T-cell (primary cell): ENCODE measurements at regions not wholly inside any gene's neighbourhood (a gene's known extent, or its start where the extent isn't known, plus 50 kb on each side); places are given as distances from the start of the nearest gene placed in this dataset.

Experiments used
- ATAC-seq, 4 experiments: fragments of 200-7000 bp in 3 of 4; fragments of 150-1000 bp in 1 of 4; cut with Tn5 transposase; replicated peaks in 1 of 4; 1 replicate in 3 of 4; 2 replicates in 1 of 4; pipeline ENCODE4 v1.10.0; 2021; ENCODE audit warnings: moderate library complexity in 3 of 4, mild to moderate bottlenecking in 2 of 4, moderate number of reproducible peaks in 1 of 4
- CTCF ChIA-PET, 2 donors: fragments of 300-600 bp; sonication (Branson Sonifier 250); formaldehyde crosslinking; loops; one replicate each; lab custom pipeline; 2022; ENCODE audit warnings: antibody characterized with exemption in 2 of 2; lab: Charles Lee
- POLR2A ChIA-PET, 2 donors: fragments of 300-600 bp; sonication (Branson Sonifier 250); formaldehyde crosslinking; loops; one replicate each; lab custom pipeline; 2022; ENCODE audit warnings: antibody characterized with exemption in 2 of 2; lab: Charles Lee
- DNase-seq, 35 experiments: peaks; one replicate each; pipeline versions ENCODE4 v3.0.0 to v3.0.0-alpha.2; 2013 to 2023
- H3K27ac ChIP-seq: one replicate; pipeline ENCODE4 v1.5.1; 2013; ENCODE audit warnings: low read length
- H3K27me3 ChIP-seq, 2 experiments: replicated peaks in 1 of 2; 1 replicate in 1 of 2; 2 replicates in 1 of 2; pipeline versions ENCODE4 v1.6.1 to v1.7.0; 2013; ENCODE audit warnings: low read length in 1 of 2, mixed read lengths in 1 of 2; ENCODE audit not compliant: control insufficient read depth in 2 of 2, insufficient read depth in 2 of 2; ENCODE audit errors: extremely low read depth in 1 of 2
- H3K36me3 ChIP-seq, 2 donors: 1 replicate in 1 of 2; 2 replicates in 1 of 2; pipeline versions ENCODE4 v1.6.1 to v1.7.0; 2013; ENCODE audit warnings: low read length in 1 of 2; ENCODE audit not compliant: control insufficient read depth in 2 of 2, insufficient read depth in 1 of 2; ENCODE audit errors: extremely low read depth in 1 of 2
- H3K4me1 ChIP-seq, 2 experiments: 1 replicate in 1 of 2; 2 replicates in 1 of 2; pipeline versions ENCODE4 v1.6.1 to v1.7.0; 2013; ENCODE audit warnings: low read length in 2 of 2, mixed read lengths in 1 of 2; ENCODE audit not compliant: insufficient read depth in 2 of 2, control insufficient read depth in 1 of 2; ENCODE audit errors: extremely low read depth in 1 of 2
- H3K4me3 ChIP-seq, 2 donors: 1 replicate in 1 of 2; 2 replicates in 1 of 2; pipeline versions ENCODE4 v1.5.1 to v1.7.0; 2013; ENCODE audit warnings: mild to moderate bottlenecking in 2 of 2, low read length in 1 of 2, moderate library complexity in 1 of 2; ENCODE audit not compliant: control insufficient read depth in 1 of 2; ENCODE audit errors: extremely low read depth in 1 of 2
- H3K9me3 ChIP-seq: 2 replicates; pipeline ENCODE4 v1.7.0; 2013
- H3K27ac Mint-ChIP-seq, 2 donors: one replicate each; pipeline ENCODE4 v1.8.0; 2020 to 2021; ENCODE audit warnings: mild to moderate bottlenecking in 2 of 2, mixed read lengths in 2 of 2
- H3K27me3 Mint-ChIP-seq, 2 donors: one replicate each; pipeline ENCODE4 v1.8.0; 2021 to 2022; ENCODE audit warnings: mixed read lengths in 2 of 2
- H3K36me3 Mint-ChIP-seq: one replicate; pipeline ENCODE4 v1.8.0; 2021; ENCODE audit warnings: mixed read lengths
- H3K4me1 Mint-ChIP-seq, 3 donors: one replicate each; pipeline ENCODE4 v1.8.0; 2020 to 2022; ENCODE audit warnings: mixed read lengths in 3 of 3, mild to moderate bottlenecking in 1 of 3
- H3K4me3 Mint-ChIP-seq, 3 donors: one replicate each; pipeline ENCODE4 v1.8.0; 2020 to 2022; ENCODE audit warnings: mild to moderate bottlenecking in 3 of 3, mixed read lengths in 3 of 3, moderate library complexity in 3 of 3
- H3K9me3 Mint-ChIP-seq, 3 donors: one replicate each; pipeline ENCODE4 v1.8.0; 2020 to 2022; ENCODE audit warnings: mixed read lengths in 3 of 3
- WGBS: methylation state at CpG from one replicate; pipeline ENCODE4 v1.1.5; 2013; ENCODE audit warnings: missing lambda C conversion rate; ENCODE audit not compliant: insufficient coverage; 5-methylcytosine and 5-hydroxymethylcytosine counted together

DNA sequence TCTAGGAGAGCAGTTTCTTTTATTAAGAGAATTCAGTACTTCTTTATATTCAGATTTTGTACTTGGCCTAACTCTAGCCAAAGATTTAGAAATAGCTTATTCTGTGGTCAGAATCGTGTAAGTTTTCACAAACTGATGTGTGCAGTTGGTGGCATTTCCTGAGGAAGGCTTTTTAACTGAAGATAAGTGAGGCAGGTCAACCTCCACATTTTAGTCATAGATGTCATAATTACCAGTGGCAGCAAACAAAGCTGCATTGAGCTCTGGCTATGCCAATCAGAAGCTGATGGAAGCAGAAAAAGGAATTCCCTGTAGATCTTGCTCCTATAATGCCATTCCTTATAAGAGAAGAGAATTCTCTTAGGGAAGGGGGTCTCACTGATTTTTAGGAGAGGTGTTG is 141.3 kb upstream of the SP8 start:
- H3K27me3 ChIP-seq, result no peaks in the 10 kb centered on the region
- peaks cover 0 to 8% (median 7%) of the 10 kb centered on the region in 3 donors for H3K9me3 Mint-ChIP-seq
- H3K27ac ChIP-seq, result no peak overlapping the region
- no peaks in the 10 kb centered on the region for H3K4me1 ChIP-seq
- ChIA-PET CTCF (no interaction called here), POLR2A (no interaction called here)
- H3K27me3 Mint-ChIP-seq, result peaks cover 0 to 7% of the 10 kb centered on the region in 2 donors
- H3K9me3 ChIP-seq, result no peaks in the 10 kb centered on the region
- no peak overlapping the region for H3K4me3 Mint-ChIP-seq
- WGBS, result no CpG with 5 or more reads among the region's 1 CpG
- no peak overlapping the region for H3K27ac Mint-ChIP-seq
- DNase-seq (no peak), ATAC-seq (no peak)
- H3K36me3 ChIP-seq, result no peaks in the 10 kb centered on the region
- H3K4me3 ChIP-seq, result no peak overlapping the region
- H3K4me1 Mint-ChIP-seq, result no peaks in the 10 kb centered on the region
- H3K36me3 Mint-ChIP-seq, result no peaks in the 10 kb centered on the region

DNA sequence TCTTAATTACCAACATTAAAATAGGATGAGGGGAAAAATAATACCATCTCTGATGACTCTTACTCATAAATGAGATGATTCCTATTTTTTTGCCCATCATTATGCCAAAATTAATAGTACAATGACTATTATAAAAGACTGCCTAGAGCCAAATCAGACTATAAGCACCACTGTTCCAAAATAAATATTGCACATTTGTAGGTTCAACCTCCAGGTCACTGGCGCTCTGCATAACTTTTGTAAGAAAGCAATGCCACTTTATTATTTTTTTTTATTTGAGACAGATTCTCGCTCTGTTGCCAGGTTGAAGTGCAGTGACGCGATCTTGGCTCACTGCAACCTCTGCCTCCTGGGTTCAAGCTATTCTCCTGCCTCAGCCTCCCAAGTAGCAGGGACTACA is 142.5 kb upstream of the SP8 start:
- no peak for ATAC-seq
- Mint-ChIP-seq H3K4me1 (no peaks in the 10 kb centered on the region), H3K9me3 (peaks cover 0 to 8% (median 7%) of the 10 kb centered on the region in 3 donors), H3K4me3 (no peak overlapping the region), H3K36me3 (no peaks in the 10 kb centered on the region), H3K27ac (no peak overlapping the region), H3K27me3 (peaks cover 0 to 7% of the 10 kb centered on the region in 2 donors)
- POLR2A ChIA-PET, result no interaction called here
- Histone ChIP-seq H3K27ac (no peak overlapping the region), H3K36me3 (no peaks in the 10 kb centered on the region), H3K4me3 (no peak overlapping the region), H3K27me3 (no peaks in the 10 kb centered on the region), H3K4me1 (no peaks in the 10 kb centered on the region), H3K9me3 (no peaks in the 10 kb centered on the region)
- CTCF ChIA-PET, result interaction anchor here in 1 of 2 donors (0.9 kb wide), 1 partner anchor 24 kb away, joined by 3 read pairs; no protein-coding TSS in a partner anchor
- WGBS, result 84% methylated on average over 4 of the region's 4 CpGs
- no peak for DNase-seq

DNA sequence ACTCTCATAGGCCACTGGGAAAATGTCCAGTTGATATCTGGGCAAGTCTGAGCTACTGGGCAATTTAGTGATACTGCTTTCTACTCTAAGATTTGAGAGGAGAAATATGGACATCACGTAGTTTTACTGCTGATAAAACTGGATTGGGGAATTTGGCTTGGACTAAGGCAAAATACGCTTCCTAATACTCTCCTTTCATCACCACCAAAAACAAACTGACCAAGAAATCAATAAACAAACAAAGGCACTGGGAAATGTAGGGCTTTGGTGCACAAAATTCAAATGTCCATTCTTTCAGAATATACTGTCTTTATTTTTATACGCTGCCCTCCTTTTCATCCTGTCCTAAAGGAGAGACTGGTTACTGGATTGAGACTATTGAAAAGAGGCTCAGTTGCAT is 145.1 kb upstream of the SP8 start:
- Mint-ChIP-seq H3K4me3 (no peak overlapping the region), H3K36me3 (no peaks in the 10 kb centered on the region), H3K9me3 (peaks cover 0 to 6% (median 0%) of the 10 kb centered on the region in 3 donors), H3K27me3 (peaks cover 0 to 6% of the 10 kb centered on the region in 2 donors), H3K27ac (no peak overlapping the region), H3K4me1 (no peaks in the 10 kb centered on the region)
- ChIA-PET CTCF (no interaction called here), POLR2A (no interaction called here)
- DNase-seq (no peak), ATAC-seq (no peak)
- Histone ChIP-seq H3K27ac (no peak overlapping the region), H3K27me3 (no peaks in the 10 kb centered on the region), H3K4me3 (no peak overlapping the region), H3K9me3 (no peaks in the 10 kb centered on the region), H3K4me1 (no peaks in the 10 kb centered on the region), H3K36me3 (no peaks in the 10 kb centered on the region)
- no CpG with 5 or more reads among the region's 3 CpGs for WGBS

GRCh38 chr7:20932785-20933527 is 146.3 kb upstream of the SP8 start:
- Histone ChIP-seq H3K4me3 (no peak overlapping the region), H3K27me3 (no peaks in the 10 kb centered on the region), H3K4me1 (no peaks in the 10 kb centered on the region), H3K9me3 (no peaks in the 10 kb centered on the region), H3K27ac (no peak overlapping the region), H3K36me3 (no peaks in the 10 kb centered on the region)
- POLR2A ChIA-PET, result no interaction called here
- Mint-ChIP-seq H3K36me3 (no peaks in the 10 kb centered on the region), H3K27ac (no peak overlapping the region), H3K4me1 (no peaks in the 10 kb centered on the region), H3K9me3 (peaks cover 0 to 5% (median 0%) of the 10 kb centered on the region in 3 donors), H3K27me3 (no peaks in the 10 kb centered on the region), H3K4me3 (no peak overlapping the region)
- DNase-seq (no peak), ATAC-seq (no peak)
- CTCF ChIA-PET, result no interaction called here
- no CpG with 5 or more reads among the region's 7 CpGs for WGBS

- ChIA-PET POLR2A (interaction anchor here in 1 of 2 donors (0.6 kb wide), 1 partner anchor 59 kb away, joined by 9 read pairs; no protein-coding TSS in a partner anchor), CTCF (no interaction called here)
- Histone ChIP-seq H3K4me1 (no peaks in the 10 kb centered on the region), H3K27me3 (no peaks in the 10 kb centered on the region), H3K4me3 (no peak overlapping the region), H3K9me3 (no peaks in the 10 kb centered on the region), H3K27ac (no peak overlapping the region), H3K36me3 (no peaks in the 10 kb centered on the region)
- Mint-ChIP-seq H3K27me3 (no peaks in the 10 kb centered on the region), H3K9me3 (peaks cover 0 to 10% (median 0%) of the 10 kb centered on the region in 3 donors), H3K36me3 (no peaks in the 10 kb centered on the region), H3K4me3 (no peak overlapping the region), H3K27ac (no peak overlapping the region), H3K4me1 (no peaks in the 10 kb centered on the region)
- no CpG with 5 or more reads among the region's 2 CpGs for WGBS
- no peak for DNase-seq
- no peak for ATAC-seq
Measured at GRCh38 chr7:20945451-20945850, 158.8 kb upstream of the SP8 start.

DNA sequence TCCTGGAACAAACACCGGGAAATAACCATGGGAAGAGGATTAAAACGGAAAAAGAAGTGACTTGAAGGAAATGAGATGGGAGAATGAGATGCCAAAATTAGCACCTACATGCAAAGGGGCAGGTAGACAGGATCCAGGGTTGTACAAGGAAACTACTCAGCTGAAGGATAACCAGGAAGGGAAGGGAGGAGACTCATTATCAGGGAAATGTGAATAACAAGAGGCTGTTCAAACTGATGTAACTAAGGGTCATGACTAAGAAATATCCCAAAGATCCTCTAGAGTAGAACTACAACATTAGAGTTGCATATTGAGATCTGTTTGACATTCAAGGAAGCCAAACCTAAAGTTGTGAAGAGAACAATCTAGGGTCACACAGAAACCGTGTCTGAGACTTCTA is 166.2 kb upstream of the SP8 start:
- Mint-ChIP-seq H3K4me3 (no peak overlapping the region), H3K36me3 (no peaks in the 10 kb centered on the region), H3K9me3 (peaks cover 0 to 9% (median 0%) of the 10 kb centered on the region in 3 donors), H3K4me1 (no peaks in the 10 kb centered on the region), H3K27ac (no peak overlapping the region), H3K27me3 (no peaks in the 10 kb centered on the region)
- ChIA-PET CTCF (interaction anchor here in 1 of 2 donors (1.0 kb wide), 1 partner anchor 24 kb away, joined by 3 read pairs; no protein-coding TSS in a partner anchor), POLR2A (interaction anchor here in 1 of 2 donors (0.6 kb wide), 1 partner anchor 15 kb away, joined by 3 read pairs; no protein-coding TSS in a partner anchor)
- 85% methylated on average over 2 of the region's 3 CpGs for WGBS
- no peaks in the 10 kb centered on the region for H3K27me3 ChIP-seq
- no peaks in the 10 kb centered on the region for H3K36me3 ChIP-seq
- ATAC-seq (no peak), DNase-seq (no peak)
- H3K4me3 ChIP-seq, result no peak overlapping the region
- no peak overlapping the region for H3K27ac ChIP-seq
- H3K4me1 ChIP-seq, result no peaks in the 10 kb centered on the region
- no peaks in the 10 kb centered on the region for H3K9me3 ChIP-seq
